ENCODE measurements at regions not wholly inside any gene's neighbourhood (a gene's known extent, or its start where the extent isn't known, plus 50 kb on each side); places are given as distances from the start of the nearest gene placed in this dataset.

GRCh38 chr16:8380311-8380710 lies 210.0 kb downstream of the TMEM114 start:
- no peaks in the 10 kb centered on the region for H3K79me2 ChIP-seq (ENCODE audit: insufficient read depth, low read length)
- ATAC-seq (no peak), DNase-seq (ENCODE audit: low read depth, low spot score) (no peak)
- H3K4me3 ChIP-seq (replicated peaks in 1 of 2; ENCODE audit: low read depth in 1 of 2, low read length in 2 of 2) = no peak overlapping the region
- no peaks in the 10 kb centered on the region for H3K4me1 ChIP-seq (ENCODE audit: control insufficient read depth in 1 of 2, insufficient read depth in 2 of 2, low read length in 2 of 2)
- H3K9me3 ChIP-seq (ENCODE audit: control insufficient read depth in 1 of 2, insufficient read depth in 1 of 2, low read depth in 1 of 2, low read length in 2 of 2) = no peaks in the 10 kb centered on the region; a peak in 1 of 4 replicates
- H3K36me3 ChIP-seq (ENCODE audit: control insufficient read depth in 1 of 2, insufficient read depth in 2 of 2, low read length in 2 of 2) = no peaks in the 10 kb centered on the region
- no peak overlapping the region for H3K4me2 ChIP-seq (ENCODE audit: low read length)
- TF ChIP-seq YY1 (IDR thresholded peaks at IDR 0.05; ENCODE audit: extremely low read depth, insufficient replicate concordance, low read depth, low read length) (no peak), ZFX (IDR thresholded peaks at IDR 0.05) (no peak), POLR2AphosphoS5 (IDR thresholded peaks at IDR 0.05; ENCODE audit: low read depth, low read length) (no peak), MAX (IDR thresholded peaks at IDR 0.05) (no peak), ATF3 (IDR thresholded peaks at IDR 0.05) (no peak), EZH2 (IDR thresholded peaks at IDR 0.05) (no peak), RAD21 (IDR thresholded peaks at IDR 0.05; ENCODE audit: low read depth) (no peak), FOSL1 (IDR thresholded peaks at IDR 0.05; ENCODE audit: low read depth) (no peak), REST (IDR thresholded peaks at IDR 0.05; ENCODE audit: low read depth) (no peak), CTCF (IDR thresholded peaks at IDR 0.05 in 2 of 3, conservative IDR thresholded peaks at IDR 0.05 in 1 of 3; ENCODE audit: borderline replicate concordance in 1 of 3, insufficient read depth in 1 of 3, low read depth in 2 of 3, low read length in 2 of 3) (no peak), SIN3A (IDR thresholded peaks at IDR 0.05; ENCODE audit: low read depth) (no peak), EGR1 (IDR thresholded peaks at IDR 0.05; ENCODE audit: low read depth) (no peak), EZH2phosphoT487 (IDR thresholded peaks at IDR 0.05; ENCODE audit: borderline replicate concordance) (no peak), SRF (IDR thresholded peaks at IDR 0.05; ENCODE audit: low read depth) (no peak), POLR2A (IDR thresholded peaks at IDR 0.05; ENCODE audit: borderline replicate concordance, extremely low read depth, insufficient read depth, insufficient read length) (no peak), JUND (IDR thresholded peaks at IDR 0.05) (no peak), SP1 (IDR thresholded peaks at IDR 0.05; ENCODE audit: low read depth) (no peak), CBX3 (IDR thresholded peaks at IDR 0.05; ENCODE audit: low read depth) (no peak)
- CTCF ChIA-PET = no interaction called here
- RAD21 ChIA-PET (ENCODE audit: low non-redundant PET in 1 of 2, low total read pairs in 2 of 2, uncharacterized antibody in 2 of 2, unreplicated experiment in 2 of 2) = no interaction called here
- H3K27me3 ChIP-seq (ENCODE audit: insufficient read depth, low read length) = no peaks in the 10 kb centered on the region
- H2AFZ ChIP-seq (ENCODE audit: low read depth, low read length, poor library complexity, severe bottlenecking) = no peak overlapping the region
- no peaks in the 10 kb centered on the region for H3K9me2 ChIP-seq (ENCODE audit: insufficient read depth)
- no TSS peak for BruUV-seq (replicated peaks)
- no peak overlapping the region for H3K9ac ChIP-seq (ENCODE audit: low read length)
- no peak overlapping the region for H3K27ac ChIP-seq (ENCODE audit: low read depth, low read length)
- no peaks in the 10 kb centered on the region for H4K20me1 ChIP-seq (ENCODE audit: insufficient read depth)
- POLR2A ChIA-PET = no interaction called here
- intact Hi-C loops (cut with micrococcal nuclease) = no loop called here

Data from HCT116 (cell line).